ENCODE measurements at regions not wholly inside any gene's neighbourhood (a gene's known extent, or its start where the extent isn't known, plus 50 kb on each side); places are given as distances from the start of the nearest gene placed in this dataset.
"Not testable (repeated sequence)": the region's sequence is repeated elsewhere in the genome, so short reads cannot be mapped to it uniquely, and the experiment has no call there.

DNA sequence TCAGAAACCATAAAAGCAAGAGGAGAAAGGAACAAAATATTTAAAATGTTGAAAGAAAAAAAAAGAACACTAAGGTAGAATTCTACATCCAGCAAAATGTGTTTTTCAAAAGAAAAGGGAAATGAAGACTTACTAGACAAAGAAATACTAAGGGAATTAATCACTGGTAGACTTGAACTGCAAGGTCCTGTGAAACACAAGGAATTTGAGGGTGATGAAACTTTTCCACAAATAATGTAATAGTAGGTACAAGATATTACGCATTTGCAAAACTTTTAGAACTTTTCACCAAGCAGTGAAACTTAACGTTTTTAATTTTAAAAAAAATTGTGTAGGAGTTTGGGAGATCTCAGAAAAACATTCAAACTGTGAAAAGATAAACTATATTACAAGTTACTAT lies 180.3 kb upstream of the MAGEB16 start:
- TF ChIP-seq, protein P1, sequence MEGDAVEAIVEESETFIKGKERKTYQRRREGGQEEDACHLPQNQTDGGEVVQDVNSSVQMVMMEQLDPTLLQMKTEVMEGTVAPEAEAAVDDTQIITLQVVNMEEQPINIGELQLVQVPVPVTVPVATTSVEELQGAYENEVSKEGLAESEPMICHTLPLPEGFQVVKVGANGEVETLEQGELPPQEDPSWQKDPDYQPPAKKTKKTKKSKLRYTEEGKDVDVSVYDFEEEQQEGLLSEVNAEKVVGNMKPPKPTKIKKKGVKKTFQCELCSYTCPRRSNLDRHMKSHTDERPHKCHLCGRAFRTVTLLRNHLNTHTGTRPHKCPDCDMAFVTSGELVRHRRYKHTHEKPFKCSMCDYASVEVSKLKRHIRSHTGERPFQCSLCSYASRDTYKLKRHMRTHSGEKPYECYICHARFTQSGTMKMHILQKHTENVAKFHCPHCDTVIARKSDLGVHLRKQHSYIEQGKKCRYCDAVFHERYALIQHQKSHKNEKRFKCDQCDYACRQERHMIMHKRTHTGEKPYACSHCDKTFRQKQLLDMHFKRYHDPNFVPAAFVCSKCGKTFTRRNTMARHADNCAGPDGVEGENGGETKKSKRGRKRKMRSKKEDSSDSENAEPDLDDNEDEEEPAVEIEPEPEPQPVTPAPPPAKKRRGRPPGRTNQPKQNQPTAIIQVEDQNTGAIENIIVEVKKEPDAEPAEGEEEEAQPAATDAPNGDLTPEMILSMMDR (IDR thresholded peaks at IDR 0.05; ENCODE audit: low read depth, low read length, missing control alignments), result no peak
- DNase-seq (ENCODE audit: extremely low read depth, low read depth), result no peak
- no peak overlapping the region for H3K4me3 ChIP-seq (replicated peaks; ENCODE audit: low read depth, low read length)

DNA sequence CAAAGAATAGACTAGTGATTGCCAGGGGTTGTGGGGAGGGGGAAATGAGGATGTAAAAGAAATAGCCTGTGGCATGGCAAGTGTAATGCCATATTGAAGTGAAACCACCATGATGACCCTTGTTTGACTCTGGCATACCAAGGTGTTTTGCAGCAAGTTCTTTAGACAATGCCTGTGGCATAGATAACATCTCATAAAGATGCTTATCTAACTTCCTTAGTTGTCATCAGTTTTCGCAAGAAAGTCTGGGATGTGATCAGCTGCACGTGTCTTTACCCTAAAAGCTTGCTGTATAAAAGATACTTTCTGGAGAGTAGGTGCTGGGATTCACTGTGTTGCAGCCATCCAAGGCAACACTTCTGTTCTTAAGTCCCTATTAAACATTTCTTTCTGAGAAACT lies 176.1 kb upstream of the MAGEB16 start:
- no peak overlapping the region for H3K4me3 ChIP-seq (replicated peaks; ENCODE audit: low read depth, low read length)
- TF ChIP-seq, protein P1 (IDR thresholded peaks at IDR 0.05; ENCODE audit: low read depth, low read length, missing control alignments), result no peak
- DNase-seq (ENCODE audit: extremely low read depth, low read depth), result no peak

DNA sequence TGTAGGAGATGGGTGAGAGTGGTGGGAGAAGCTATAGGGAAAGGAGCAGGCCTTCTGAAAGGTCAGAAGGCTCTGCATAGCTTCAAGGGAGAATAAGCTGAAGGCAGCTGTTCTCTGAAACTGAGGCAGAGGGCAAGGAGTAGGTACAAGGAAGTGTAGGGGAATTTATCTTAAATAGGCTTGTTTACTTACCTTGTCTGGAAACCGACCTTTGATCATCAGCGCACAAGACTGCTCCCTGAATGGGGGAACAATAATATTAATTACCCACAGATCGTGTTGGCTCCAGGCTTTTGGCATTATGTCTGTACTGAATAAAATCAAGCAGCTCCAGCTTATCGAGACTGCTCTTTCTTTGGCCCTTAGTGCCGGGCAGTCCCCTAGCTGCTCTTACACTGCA lies 175.5 kb upstream of the MAGEB16 start:
- TF ChIP-seq, protein P1 (IDR thresholded peaks at IDR 0.05; ENCODE audit: low read depth, low read length, missing control alignments), result no peak
- no peak overlapping the region for H3K4me3 ChIP-seq (replicated peaks; ENCODE audit: low read depth, low read length)
- DNase-seq (ENCODE audit: extremely low read depth, low read depth), result no peak

DNA sequence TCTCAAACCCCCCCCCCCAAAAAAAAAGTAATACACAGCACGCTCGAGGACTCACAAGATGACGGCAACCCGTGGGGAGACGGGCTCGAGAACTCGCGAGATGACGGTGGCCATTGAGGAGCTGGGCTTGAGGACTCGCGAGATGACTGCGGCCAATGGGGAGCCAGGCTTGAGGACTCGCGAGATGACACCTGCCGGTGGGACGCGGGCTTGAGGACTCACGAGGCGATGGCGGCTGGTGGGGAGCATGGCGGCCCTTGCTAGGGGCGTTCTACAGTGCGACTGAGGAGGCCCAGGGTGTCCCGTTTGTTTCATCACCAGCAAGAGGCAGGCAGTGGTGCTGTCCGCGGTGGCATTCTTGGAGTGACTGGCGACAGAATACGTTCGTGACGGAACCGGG lies 172.4 kb upstream of the MAGEB16 start:
- H3K4me3 ChIP-seq (replicated peaks; ENCODE audit: low read depth, low read length), result no peak overlapping the region
- TF ChIP-seq, protein P1 (IDR thresholded peaks at IDR 0.05; ENCODE audit: low read depth, low read length, missing control alignments), result no peak
- no peak for DNase-seq (ENCODE audit: extremely low read depth, low read depth)

DNA sequence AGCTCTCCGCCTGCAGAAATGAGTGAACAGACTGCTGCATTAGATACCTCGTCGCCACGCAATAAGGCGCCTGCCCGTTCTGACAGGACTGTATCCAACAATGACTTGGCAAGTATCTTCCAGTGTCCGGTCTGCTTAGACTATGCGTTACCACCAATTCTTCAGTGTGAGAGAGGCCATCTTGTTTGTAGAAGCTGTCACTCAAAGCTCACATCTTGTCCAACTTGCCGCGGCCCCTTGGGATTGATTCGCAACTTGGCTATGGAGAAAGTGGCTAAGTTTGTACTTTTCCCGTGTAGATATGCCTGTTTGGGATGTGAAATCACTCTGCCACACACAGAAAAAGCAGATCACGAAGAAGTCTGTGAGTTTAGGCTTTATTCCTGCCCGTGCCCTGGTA lies 172.0 kb upstream of the MAGEB16 start:
- DNase-seq (ENCODE audit: extremely low read depth, low read depth), result no peak
- TF ChIP-seq, protein P1 (IDR thresholded peaks at IDR 0.05; ENCODE audit: low read depth, low read length, missing control alignments), result no peak
- H3K4me3 ChIP-seq (replicated peaks; ENCODE audit: low read depth, low read length), result no peak overlapping the region

DNA sequence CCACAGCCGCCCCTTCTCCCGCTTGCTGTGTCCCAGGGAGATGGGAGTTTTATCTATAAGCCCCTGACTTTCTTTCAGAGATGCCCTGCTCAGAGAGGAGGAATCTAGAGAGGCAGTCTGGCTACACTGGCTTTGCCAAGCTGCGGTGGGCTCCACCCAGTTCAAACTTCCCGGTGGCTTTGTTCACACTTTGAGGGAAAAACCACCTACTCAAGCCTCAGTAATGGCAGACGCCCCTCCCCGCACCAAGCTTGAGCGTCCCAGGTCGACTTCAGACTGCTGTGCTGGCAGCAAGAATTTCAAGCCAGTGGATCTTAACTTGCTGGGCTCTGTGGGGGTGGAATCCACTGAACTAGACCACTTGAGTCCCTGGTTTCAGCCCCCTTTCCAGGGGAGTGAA lies 162.2 kb upstream of the MAGEB16 start:
- not testable (repeated sequence) for DNase-seq (ENCODE audit: extremely low read depth, low read depth); H3K4me3 ChIP-seq (replicated peaks; ENCODE audit: low read depth, low read length)

DNA sequence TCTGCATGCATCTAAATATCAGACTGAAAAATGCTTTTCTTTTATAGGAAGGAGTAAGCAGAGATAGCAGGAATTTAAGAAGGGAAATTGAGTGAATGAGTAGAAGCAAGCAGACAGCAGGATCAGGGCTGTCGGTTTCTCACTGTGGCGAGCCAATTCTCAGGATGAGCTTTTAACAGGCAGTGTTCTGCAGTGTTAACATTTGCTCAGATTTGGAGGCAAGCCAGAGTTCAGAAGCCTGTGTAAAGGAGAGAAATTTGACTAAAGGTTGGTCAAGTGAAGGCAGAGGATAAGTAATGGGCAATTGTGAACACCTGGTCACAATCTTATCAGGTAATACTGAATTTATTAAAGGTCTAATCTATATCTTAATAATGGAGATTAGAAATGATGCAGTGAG lies 133.3 kb upstream of the MAGEB16 start:
- DNase-seq (ENCODE audit: extremely low read depth, low read depth), result no peak

More for the DNA sequence above, 133.3 kb upstream of the MAGEB16 start:
- H3K4me3 ChIP-seq (replicated peaks; ENCODE audit: low read depth, low read length), result no peak overlapping the region
- TF ChIP-seq, protein P1 (IDR thresholded peaks at IDR 0.05; ENCODE audit: low read depth, low read length, missing control alignments), result no peak
